Effector CD8-positive, alpha-beta T cell (primary cell): ENCODE measurements at regions not wholly inside any gene's neighbourhood (a gene's known extent, or its start where the extent isn't known, plus 50 kb on each side); places are given as distances from the start of the nearest gene placed in this dataset.

Experiments
- DNase-seq: peaks from one replicate; lab custom pipeline; 2025; lab: John Stamatoyannopoulos, UW

DNA sequence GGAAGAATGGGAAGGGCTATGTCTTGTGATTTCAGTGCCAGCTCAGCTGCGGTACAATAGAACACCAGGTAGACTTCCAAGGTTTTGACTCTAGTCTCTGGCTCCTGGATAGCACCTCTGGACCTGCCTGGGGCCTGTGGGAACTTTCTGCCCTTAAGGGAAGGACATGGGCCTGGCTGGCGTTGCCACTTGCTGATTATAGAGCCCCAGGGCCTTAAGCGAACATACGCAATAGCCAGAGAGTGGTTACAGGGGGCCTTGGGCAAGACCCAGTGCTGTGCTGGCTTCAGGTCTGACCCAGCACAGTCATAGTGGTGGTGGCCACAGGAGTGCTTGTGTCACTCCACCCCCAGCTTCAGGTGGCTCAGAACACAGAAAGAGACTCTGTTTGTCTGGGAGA, 131.1 kb upstream of the COL21A1 start:
- DNase-seq: no peak

DNA sequence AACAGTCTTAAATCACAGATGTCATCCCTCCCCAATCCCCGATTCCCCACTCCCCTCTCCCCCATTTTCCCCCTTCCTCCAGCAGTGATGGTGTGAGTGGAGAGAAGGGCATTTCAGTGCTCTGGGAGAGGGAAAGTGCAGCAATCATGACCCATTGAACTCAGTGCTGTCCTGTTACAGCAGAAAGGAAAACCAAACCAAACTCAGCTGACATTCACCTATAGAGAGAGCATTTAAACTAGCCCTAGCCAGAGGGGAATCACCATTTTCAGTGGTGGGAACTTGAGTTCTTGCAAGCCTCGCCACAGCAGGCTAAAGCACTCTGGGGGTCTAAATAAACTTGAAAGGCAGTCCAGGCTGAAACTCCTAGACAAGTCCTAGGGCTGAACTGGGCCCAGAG, 129.9 kb upstream of the COL21A1 start:
- no peak for DNase-seq

- DNase-seq: no peak
Measured at GRCh38 chr6:56375806-56376205, 128.4 kb upstream of the COL21A1 start.

- DNase-seq: no peak
Measured at GRCh38 chr6:56374841-56375369, 127.5 kb upstream of the COL21A1 start.

- DNase-seq: no peak
Measured at GRCh38 chr6:56372406-56372995, 125.1 kb upstream of the COL21A1 start.

DNA sequence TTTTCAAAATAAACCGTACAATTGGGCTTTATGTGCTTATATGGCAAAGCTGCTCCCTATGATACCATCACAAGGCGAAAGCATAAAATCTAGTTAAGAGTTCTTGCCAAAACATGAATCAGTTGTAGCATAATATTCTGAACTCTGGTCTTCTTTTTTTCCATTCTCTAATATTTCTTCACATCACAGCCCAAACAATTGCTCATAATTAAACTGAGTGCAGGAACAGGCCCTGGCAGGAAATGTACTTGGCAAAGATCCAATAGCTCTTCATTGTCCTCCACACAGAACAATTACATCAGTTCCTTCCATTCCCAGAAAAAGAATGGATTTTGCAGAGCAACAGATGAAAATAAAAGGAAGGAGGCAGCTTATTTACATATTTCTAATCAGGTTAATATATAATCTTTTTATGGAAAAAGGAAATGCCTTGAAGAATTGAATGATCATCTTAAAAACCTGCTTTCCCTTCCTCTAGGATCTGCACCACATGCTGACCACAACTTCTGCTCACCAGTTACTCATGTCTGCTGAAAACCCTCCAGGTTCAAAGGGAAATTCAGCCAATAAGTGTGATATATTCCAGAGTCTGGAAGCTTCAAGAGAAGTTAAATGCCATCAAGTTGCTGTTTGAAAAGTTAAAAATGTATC, 123.3 kb upstream of the COL21A1 start:
- no peak for DNase-seq

DNA sequence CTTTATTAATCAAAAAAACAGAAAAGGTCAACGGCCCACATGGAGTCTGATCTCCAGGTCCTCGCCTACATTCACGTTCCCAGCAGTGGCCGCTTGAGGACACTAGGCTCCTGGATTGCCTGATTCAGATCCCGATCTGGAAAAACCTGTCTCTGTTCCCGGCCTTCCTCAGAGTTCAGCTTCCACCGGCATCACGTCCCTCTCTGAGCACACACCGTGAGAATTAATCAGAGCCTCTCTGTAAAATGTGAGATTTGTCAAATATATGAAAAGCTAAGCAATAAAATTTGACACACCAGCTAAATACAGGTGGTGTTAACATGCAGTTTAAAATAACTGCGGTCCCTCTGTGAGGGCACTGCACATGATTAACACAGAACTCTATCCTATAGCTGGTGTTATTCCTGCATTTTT, 122.8 kb upstream of the COL21A1 start:
- no peak for DNase-seq

DNA sequence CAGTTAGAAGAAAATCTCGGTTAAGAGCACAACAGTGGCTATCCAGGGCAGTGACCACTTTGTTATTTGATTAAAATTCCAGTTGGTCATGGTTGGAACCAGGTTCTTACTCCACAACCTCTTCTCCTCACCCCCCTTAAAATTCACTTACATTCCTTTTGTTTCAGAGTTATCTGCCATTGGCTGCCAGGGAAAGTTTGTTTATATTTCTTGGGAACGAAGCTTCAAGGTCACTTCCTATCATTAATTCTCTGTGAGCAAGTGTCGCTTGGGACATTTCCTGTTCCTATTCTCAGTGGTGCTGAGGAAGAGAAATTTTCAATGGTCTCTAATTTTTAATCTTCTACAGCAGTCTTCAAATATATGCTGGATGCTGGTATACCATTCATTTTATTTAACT, 121.1 kb upstream of the COL21A1 start:
- no peak for DNase-seq

- DNase-seq: no peak
Measured at GRCh38 chr6:56366141-56366852, 118.9 kb upstream of the COL21A1 start.

- DNase-seq: no peak
Measured at GRCh38 chr6:56364827-56365339, 117.5 kb upstream of the COL21A1 start.

GRCh38 chr6:56364431-56364826, 117.0 kb upstream of the COL21A1 start:
- no peak for DNase-seq

- no peak for DNase-seq
Measured at GRCh38 chr6:56363796-56364430, 116.5 kb upstream of the COL21A1 start.

GRCh38 chr6:56361812-56362211, 114.4 kb upstream of the COL21A1 start:
- DNase-seq: no peak

- DNase-seq: peak; percentile 20
Measured at GRCh38 chr6:56359201-56359899, 112.0 kb upstream of the COL21A1 start.

DNA sequence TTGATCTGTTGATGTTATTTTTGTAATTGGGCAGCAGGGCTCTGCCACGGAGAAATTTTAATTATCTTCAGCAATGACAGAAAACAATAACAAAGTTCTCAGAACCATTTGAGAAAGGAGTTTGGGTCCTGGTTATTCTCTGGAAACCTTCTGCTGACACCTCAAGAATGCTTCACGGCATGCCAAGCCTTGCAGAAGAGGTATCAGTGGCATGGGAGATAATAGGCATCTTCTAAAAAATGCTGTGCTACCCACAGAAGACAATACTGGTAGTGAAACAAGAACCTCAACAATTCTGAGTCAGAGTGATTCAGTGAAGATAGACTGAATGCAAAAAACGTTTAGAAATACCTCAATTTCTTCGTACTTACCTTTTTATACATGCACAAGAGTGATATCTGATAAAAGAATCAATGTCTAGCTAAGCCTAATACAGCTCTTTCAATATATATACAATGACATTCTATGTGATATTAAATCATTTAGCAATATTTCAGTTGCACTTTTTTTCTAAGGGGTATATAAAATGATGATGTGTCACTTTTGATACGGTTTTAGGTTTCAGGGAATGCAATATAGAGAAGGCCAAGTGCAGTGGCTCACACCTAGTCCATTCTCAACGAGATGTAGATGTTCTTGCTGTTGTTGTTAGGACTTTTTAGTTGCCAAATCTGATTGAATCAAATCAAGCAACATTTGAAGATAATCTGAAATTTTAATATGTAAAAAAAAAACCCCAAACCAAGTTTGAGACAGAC, 110.4 kb upstream of the COL21A1 start:
- no peak for DNase-seq

- no peak for DNase-seq
Measured at GRCh38 chr6:56356426-56356825, 109.0 kb upstream of the COL21A1 start.

GRCh38 chr6:56353860-56354259, 106.5 kb upstream of the COL21A1 start:
- DNase-seq: no peak

DNA sequence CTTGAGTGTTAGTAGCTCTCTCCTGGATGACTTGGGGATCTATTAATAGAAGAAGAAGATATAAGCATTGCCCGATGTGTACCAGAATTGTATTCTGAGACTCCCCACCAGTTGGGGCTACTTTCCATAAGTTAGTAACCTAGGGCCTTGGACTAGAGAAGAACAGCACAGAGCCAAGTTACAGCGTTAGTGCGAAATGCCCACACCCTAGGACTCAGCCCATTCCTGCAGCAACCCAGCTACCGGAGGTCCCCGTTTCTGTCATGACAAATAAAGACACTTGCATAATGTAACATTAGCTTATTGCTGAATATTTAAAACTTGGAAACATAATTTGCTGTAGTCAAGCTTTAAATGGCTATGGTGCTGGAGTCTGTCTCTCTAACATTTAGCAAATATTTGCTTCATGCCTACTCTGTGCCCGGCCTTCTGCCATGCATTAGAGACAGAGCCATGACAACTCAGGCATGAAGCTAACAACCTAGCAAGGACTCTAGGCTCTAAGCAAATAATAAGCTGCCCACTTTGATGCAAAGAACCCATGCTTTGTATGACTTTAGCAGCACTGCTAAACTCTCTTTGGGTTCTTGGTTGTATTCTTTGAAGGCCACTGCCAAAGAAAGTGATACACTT, 103.4 kb upstream of the COL21A1 start:
- DNase-seq: no peak

DNA sequence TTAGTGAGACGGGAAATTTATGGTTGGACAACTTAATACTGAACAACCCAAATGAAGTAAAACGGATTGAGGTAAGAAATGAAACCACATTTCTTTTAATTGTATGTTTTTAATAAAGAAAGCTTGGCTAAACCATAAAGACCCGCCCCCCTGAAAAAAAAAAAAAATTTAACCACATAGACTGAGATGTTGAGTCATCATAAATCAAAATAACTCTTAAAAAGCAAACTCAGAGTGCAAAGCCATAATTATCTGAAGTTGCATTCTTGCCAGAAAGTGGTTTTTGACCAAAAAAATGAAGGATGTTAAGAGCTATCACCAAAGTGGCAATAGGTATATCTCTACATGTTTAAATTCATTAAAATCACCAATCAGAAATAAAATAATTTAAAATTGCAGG, 101.8 kb upstream of the COL21A1 start:
- DNase-seq: no peak

- DNase-seq: no peak
Measured at GRCh38 chr6:56348578-56348977, 101.2 kb upstream of the COL21A1 start.

DNA sequence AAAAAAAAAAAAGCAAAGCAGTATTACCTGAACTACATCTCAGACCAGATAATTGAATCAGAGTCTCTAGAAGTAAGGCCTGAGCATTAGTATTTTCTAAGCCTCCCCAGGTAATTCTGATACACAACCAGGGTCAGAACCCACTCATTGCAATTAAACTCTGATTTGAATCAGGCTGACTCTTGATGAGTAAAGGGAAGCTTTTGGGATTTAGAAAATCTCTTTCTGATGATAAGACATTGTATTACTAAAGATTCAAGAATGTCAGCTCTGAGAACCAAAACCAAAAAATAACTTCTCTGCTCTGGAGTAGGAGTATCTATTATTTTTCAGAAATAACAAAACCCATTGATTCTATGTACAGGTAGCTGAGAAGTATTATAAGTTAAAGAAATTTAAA, 100.1 kb upstream of the COL21A1 start:
- DNase-seq: no peak
